GM18907 (cell line): ENCODE measurements at regions not wholly inside any gene's neighbourhood (a gene's known extent, or its start where the extent isn't known, plus 50 kb on each side); places are given as distances from the start of the nearest gene placed in this dataset.

ENCODE experiments used
- ATAC-seq: cut with Tn5 transposase; IDR thresholded peaks from one replicate; pipeline ENCODE4 v1.9.1; 2021; ENCODE audit warnings: mild to moderate bottlenecking, moderate library complexity; ENCODE audit not compliant: unreplicated experiment

DNA sequence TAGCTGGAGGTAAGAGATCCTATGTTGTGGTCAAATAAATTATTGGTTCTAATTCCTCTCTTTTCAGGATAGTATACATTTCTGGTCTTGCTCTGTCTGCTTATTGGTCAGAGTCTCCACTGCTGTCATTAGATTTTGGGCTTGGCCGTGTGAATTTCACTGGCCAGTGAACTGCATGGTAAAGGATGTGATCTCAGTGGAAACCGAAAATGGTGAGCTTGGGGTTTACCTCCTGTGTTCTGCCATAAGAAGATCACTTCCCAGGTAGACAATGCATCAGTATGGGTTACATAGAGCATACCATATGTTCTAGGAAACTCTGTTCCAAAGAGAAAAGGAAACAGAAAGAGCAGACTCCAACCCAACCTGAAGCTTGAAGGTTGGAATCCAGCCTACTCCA lies 1123.3 kb upstream of the B3GALT2 start:
- no peak for ATAC-seq

DNA sequence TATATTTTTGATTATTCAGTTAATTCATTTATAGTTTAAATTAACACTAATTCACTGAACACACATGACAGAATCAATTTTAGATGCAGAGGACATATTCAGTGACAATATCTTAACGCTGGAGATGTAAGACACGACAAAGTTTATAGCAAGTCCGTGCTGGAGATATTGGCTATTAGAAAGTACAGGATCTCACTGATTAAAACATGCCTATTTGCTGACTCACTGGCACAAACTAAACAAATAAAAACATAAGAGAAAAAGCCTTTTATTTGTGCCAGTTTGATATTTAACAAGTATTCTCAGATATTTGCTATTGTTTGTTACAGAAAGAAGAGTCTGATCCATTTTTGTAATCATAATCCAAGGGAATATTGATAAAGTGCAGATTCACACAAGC lies 1122.9 kb upstream of the B3GALT2 start:
- no peak for ATAC-seq

DNA sequence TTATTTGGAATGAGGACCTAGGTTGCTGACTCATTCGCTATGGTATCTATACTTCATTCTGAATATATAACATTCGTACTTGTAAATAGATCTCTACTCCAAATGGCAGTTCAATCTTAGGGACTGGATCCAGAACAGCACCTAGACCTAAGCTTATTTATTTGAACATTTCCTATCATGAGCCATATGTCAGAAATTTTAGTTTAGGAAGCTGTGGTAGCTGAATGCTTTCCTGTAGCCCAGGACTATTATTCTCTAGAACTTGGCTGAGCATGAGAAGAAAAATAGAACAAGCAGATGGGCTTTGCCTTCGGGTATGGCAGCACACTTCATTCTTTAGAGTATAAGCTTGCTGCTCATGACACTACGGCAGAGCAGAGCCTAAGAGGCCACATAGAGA lies 1114.4 kb upstream of the B3GALT2 start:
- no peak for ATAC-seq

DNA sequence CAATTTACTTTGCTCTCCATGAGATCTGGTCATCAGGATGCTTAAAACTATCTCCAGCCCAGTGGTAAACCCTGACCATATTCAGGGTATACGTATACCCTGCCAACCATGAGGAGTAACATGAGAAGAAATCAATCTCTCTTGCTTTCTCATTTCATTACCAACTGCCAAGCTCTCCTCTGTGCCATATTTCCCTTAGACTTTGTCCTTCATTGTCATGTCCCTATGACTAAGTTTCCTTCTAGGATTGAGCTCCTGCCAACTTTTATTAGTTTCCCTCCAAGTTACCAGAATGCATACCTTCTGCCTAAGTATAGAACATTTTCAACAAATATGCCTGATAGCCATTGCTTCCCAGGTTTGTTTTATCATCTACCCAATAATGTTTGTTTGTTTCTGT lies 1113.9 kb upstream of the B3GALT2 start:
- ATAC-seq = no peak

DNA sequence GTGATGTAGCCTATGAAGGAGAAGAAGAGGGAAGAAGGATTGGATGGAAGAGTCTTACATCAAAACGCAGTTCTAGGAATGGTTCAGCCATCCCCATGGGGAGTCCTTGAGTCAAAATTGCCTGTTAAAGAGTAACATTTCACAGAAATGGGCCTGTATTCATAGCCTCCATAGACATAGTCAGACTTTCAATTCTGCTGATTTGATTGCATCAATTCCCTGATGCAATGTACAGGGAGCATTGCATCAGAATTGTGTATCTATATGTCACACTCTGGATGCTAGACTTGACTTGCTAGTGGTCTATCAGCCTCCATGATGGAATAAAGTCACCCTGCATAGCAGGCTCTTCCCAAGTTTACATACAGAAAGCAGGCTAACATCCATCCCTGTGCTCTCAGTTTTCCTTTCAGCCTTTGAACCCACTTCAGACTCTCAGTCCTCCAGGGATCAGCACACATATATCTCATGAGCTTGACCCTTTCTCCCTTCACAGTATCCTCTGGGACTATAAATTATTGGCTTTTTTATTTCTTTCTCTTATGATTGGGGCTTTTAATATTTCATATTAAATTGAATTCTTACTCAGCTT lies 1111.7 kb upstream of the B3GALT2 start:
- no peak for ATAC-seq

DNA sequence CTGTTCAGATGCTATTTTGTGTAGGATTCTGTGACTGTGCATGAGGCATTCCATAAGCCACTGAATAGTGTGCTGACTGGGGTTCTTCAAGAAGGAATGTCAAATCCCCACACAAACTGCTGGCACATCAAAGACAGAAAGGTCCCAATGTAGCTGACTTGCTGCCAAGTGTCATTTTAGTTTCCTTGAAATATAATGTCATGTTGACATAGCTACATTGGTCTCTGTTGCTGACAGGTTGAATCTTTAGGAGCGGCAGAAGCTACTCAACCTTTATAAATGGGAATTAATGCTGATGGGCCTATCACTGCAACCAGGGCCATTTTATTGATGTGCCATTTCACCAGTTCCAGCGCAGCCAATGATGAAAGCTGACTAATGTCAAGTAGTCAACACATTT lies 1110.7 kb upstream of the B3GALT2 start:
- no peak for ATAC-seq

DNA sequence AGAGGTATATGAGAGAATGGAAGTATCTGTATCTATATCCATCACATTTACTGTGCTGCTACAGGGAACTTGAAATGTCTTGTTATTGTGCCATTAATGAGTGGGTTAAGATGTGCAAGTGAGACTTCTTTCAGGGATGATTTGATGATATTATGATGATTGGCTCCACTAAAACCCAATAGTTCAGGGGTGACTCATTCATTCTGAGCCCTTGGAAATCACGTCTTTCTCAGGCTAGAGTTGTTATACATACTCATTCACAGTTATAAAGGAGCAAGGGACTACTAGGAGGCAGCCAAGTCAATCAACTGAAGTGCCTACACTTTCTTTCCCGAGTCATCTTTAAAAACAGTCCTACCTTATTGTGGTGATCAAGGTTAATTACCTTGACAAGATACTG lies 1109.8 kb upstream of the B3GALT2 start:
- ATAC-seq = no peak

DNA sequence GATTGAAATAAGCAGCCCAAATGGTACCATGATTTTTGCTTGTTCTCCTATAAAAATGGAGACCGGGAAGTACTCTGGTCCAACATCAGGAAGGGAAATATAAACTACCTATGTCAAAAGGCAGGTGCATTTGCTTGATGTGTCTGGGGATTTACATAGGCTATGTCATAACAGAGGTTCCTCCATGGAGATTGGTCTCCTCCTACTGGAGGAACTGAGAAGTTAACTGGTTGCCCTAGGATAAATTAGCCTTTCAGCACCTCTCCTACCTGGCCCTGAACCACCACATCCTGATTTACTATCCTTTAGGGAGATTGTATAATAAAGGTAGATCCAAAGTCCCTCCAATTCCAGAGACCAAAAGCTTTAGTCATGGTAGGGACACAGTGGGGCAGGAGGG lies 1109.3 kb upstream of the B3GALT2 start:
- ATAC-seq = peak; percentile 91

DNA sequence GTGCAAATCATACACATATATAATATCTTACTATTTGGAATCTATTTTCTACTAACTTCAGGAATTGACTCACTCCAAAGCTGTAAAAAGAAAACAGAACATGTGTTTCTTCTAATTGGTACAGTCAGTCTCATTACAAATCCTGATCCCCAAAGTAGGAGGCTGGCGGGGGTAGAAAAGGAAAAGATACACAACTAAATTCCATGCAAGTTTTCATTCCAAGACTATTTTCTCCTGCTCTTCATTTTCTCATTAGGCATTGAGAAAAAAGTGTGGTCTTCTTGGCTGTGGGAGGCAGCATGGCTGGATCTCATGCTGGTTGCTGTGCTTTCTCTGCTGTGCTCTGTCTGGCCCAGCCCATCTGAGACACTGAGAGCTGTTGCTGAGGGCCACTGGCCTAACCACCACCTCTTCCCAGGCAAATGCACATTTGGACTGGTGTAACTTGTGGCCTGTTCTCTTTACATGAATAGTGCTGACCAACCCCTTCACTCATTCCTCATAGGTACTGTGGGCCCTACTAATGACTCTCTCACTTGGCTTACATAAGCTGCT lies 1107.5 kb upstream of the B3GALT2 start:
- no peak for ATAC-seq

DNA sequence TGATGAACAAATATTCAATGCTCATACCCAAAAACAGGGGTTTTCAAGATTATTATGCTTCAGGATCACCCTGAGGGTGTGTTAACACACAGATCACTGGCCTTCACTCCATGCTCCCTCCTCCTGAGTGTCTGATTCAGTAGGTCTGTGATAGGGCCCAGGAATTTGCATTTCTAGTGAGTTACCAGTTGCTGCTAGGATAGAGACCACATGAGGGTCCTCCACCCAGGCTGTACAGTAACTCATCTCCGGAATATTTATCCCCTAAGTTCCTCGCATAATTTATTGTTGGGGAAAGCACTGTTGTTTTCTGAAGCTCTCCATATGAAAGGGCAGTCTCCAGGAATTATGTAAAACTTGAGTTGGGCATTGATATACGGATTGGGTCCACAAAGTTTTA lies 1106.6 kb upstream of the B3GALT2 start:
- no peak for ATAC-seq

DNA sequence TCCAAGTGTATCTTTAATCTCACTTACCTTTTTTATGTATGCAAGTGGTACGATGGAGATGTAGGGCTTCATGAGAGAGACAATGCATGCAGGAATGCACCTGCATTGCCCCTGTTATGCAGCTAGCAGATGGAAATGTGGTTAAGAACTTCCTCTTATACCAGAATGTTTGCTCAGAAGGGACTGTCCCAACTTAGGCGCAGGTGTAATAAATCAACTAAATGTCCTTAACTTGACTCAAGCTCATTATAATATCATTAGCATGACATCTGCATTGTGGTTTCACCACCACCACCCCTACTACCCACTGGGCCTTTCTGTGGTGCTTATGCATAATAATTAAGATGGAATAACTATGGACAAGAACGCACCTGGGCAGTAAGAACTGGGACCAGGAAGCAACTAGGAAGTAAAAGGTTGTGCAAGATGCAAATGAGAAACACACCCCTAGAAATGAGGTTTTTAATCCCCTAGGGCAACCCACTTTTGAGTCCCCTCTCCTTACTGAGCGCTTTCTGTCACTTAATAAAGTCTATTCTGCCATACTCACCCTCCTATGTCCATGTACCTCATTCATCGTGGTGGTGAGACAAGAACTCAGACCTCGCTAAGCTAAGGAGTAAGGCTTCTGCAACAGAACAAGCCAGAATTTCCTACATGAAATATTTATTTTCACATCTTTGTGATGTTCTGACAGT lies 1103.3 kb upstream of the B3GALT2 start:
- peak; percentile 97 for ATAC-seq

DNA sequence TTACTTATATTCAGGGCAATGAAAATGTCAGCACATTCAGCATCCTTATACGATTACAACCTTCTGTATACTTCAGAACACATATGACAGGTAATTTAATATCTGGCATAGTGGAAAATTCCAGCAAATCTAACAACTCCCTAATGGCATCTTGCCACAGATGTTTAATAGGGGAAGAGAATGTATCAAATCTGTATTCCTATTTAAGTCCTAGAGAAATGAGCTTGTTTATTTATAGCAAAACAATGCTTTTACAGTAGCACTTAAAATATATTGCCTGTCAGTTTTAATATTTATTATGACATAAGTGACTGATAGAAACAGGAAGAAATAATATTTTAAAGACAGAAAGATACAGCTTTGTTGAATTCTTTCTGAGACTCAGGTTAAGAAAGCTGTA lies 1101.8 kb upstream of the B3GALT2 start:
- no peak for ATAC-seq

DNA sequence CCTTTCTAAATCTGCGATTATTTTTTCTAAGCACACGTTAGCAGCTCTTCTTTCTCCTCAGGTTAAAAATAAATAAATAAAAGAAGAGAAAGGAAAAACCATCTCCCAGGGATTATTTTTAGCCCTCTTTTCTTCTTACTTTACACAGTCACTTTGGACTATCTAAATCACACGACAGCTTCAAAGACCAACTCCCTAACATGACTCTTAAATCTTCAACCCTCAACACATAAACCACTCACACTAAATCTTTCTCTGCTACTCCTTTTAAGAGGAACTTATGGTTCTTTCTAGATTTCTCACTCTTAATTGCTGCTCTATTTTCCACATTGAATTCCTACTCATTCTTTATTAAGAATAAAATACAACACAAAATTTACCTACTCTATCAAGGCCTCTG lies 1095.0 kb upstream of the B3GALT2 start:
- no peak for ATAC-seq

DNA sequence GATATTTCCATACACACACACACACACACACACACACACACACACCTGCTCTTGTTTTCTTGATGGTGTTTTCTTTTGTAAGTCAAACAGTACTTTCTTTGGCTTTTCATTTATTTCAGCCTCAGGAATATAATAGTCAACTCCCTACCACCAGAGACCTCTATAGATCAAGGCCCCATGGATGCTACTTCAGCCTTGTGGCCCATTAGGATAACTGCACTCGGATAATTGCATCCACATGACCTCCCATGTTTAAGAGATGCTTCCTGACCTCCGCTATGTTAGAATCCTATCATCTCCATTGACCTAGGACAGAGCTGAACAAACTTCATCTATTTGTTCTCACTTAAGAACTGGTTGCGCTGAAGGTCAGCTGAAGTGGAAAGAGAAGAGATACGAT lies 1094.0 kb upstream of the B3GALT2 start:
- ATAC-seq = no peak

DNA sequence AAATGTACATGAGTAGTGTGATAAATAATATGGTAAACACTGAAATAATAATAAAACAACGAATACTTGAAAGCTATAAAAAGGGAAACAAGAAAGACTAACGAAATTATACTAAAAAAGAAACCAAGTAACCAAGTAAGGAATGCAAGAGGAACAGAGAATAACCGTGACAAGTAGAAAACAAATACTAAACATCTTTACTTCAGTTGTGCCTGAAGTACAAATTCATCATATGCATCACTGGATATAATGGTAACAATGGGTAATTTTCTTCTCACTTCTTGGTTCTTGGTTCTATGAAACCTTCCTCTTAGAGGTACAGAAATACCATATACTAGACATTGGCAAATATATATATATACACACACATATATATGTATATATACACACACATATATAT lies 1093.6 kb upstream of the B3GALT2 start:
- ATAC-seq = peak; percentile 55

DNA sequence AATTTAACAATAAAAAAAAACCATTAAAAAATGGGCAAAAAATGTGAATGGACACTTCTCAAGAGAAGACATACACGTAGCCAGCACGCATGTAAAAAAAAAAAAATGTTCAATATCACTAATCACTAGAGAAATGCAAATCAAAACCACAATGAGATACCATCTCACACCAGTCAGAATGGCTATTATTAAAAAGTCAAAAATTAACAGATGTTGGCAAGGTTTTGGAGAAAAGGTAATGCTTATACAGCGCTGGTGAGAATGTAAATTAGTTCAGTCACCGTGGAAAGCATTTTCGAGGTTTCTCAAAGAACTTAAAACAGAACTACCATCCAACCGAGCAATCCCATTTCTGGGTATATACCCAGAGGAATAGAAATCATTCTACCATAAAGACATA lies 1091.5 kb upstream of the B3GALT2 start:
- peak; percentile 93 for ATAC-seq

DNA sequence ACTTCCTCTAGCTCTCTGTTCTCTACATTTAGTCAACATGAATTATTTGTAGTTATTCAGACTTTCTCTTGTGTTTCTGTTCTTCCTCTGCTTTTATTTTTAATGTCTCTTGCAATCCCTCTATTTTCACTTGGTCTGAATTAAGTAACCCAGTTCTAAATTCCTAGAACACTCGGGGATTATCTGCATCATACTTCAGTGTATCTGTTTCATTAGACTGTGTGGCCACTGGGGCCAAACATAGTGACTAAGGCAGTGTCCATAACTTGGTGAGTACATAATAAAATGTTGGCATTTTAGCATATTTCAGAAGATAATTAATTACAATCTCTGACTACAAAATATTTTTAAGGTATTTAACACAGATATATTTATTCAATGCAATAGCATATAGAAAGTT lies 1087.2 kb upstream of the B3GALT2 start:
- ATAC-seq = no peak

DNA sequence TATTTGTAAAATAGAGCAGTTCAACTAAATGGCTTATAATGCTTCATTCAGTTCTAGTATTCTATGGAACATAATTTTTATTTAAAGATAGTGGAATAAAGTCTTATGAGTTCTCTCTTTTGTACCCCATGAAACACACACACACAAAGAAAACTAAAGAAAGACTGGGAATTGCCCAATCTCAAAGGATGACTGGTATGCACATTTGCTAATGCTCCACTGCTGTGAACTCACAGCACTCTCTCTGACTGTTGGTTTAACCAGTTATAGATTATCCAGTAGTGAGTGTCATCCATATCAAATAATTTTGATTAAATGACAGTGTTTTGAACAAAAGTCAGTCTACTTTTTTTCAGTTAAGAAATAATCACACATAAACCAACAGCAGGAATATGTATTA lies 1082.4 kb upstream of the B3GALT2 start:
- ATAC-seq = no peak

DNA sequence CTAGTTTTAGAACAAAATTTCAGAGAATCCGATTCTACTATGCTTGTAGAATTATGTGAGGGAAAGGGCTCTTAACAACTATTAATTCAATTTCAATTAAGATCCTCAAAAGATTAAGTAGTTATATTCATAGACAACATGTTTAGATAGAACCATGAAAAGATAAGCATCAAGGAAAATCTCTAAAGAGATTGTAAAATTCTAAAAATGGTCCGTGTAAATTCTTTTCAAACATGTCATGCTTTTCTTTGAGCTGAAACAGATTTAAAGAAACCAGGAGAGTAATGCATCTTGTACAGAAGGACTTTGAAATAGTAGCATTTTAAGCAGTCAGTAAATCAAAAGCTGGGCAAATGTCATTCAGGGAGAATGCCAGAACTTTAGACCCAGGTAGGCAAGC lies 1080.6 kb upstream of the B3GALT2 start:
- no peak for ATAC-seq

DNA sequence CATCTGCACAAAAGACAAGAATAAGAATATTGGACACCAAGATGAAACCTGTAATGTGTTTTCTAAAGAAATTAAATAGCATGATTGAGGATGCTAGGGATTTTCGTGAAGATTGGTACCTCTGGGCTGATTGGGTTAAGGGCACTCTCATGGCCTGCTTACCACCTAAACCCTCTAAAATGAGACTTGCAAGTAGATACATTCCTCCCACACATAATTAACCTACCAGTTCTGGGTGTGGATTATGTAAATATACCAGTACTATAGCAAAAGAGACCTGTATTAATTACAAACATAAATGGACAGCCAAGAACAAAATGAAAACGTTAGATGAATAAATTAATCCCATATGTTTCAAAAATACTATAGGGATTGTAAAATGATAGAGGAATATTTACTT lies 1069.6 kb upstream of the B3GALT2 start:
- no peak for ATAC-seq

DNA sequence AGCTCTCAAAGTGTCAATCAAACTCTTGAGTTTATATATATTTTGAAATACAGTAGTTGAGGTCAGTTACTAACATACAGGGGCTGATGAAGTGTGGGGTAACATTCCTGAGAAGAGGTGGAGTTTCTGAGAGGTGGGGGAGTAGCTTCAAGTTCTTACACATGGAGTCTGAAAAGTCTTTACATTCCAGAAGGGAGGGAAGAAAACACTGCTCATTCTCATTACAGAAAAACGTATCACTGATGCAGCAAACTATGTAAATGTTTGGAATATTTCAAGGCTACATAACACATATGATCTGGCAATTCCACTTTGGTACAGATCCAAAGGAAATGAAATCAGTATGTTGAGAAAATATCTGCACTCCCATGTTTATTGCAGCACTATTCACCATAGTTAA lies 1065.8 kb upstream of the B3GALT2 start:
- no peak for ATAC-seq

DNA sequence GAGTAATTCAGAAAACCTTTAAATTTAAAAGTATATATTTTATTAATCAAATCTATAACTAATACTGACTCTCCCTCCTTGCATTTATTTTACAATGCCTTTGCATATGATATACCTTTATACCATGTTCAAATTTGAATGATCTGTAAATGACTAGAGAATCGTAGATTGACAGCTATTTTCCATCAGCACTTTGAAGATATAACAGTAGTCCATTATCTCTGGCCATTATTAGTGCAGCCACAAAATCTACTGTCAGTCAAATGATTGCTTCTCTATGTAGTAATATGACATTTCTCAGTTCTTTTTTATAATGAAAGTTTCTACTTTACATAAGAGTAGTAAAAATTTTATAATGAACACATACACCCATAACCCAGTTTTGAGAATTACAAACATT lies 1054.8 kb upstream of the B3GALT2 start:
- no peak for ATAC-seq

DNA sequence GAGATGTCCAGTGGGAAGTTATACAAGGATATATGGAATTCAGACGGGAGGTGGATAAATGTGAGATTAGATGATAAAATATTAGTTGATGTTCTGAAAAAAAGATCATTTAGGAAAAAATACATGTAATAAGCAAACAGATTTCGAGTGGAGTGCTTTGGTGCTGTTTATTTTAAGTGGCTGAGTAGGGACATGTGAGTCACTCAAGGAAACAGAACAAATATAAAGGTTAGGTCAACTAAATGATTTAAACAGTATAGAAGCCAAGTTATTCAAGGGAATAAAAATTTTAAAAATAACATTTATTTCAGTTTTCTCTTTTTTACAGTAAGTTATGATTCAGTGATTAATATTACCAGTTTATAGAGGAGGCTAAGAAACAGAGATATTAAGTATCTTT lies 1046.7 kb upstream of the B3GALT2 start:
- ATAC-seq = no peak
